ENCODE measurements at regions not wholly inside any gene's neighbourhood (a gene's known extent, or its start where the extent isn't known, plus 50 kb on each side); places are given as distances from the start of the nearest gene placed in this dataset.

- DNase-seq (ENCODE audit: low read depth in 1 of 2, low spot score in 1 of 2): no peak
- no peak for TF ChIP-seq JUND (IDR thresholded peaks at IDR 0.05; ENCODE audit: low read depth)
- in situ Hi-C loops (cut with HindIII; ENCODE audit: low pct_unique_long_range_greater_than_20kb, low sequenced_read_pairs): no loop called here
These were observed 159.1 kb upstream of the USP24 start for GRCh38 chr1:55374216-55374615.

- no peak for TF ChIP-seq JUND (IDR thresholded peaks at IDR 0.05; ENCODE audit: low read depth)
- in situ Hi-C loops (cut with HindIII; ENCODE audit: low pct_unique_long_range_greater_than_20kb, low sequenced_read_pairs): no loop called here
- no peak for DNase-seq (ENCODE audit: low read depth in 1 of 2, low spot score in 1 of 2)
These were observed 154.3 kb upstream of the USP24 start for GRCh38 chr1:55369474-55369873.

GRCh38 chr1:55368698-55369097, 153.5 kb upstream of the USP24 start:
- in situ Hi-C loops (cut with HindIII; ENCODE audit: low pct_unique_long_range_greater_than_20kb, low sequenced_read_pairs): no loop called here
- no peak for TF ChIP-seq JUND (IDR thresholded peaks at IDR 0.05; ENCODE audit: low read depth)
- no peak for DNase-seq (ENCODE audit: low read depth in 1 of 2, low spot score in 1 of 2)

GRCh38 chr1:55367273-55367672, 152.1 kb upstream of the USP24 start:
- DNase-seq (ENCODE audit: low read depth in 1 of 2, low spot score in 1 of 2): no peak
- TF ChIP-seq JUND (IDR thresholded peaks at IDR 0.05; ENCODE audit: low read depth): no peak
- in situ Hi-C loops (cut with HindIII; ENCODE audit: low pct_unique_long_range_greater_than_20kb, low sequenced_read_pairs): no loop called here

GRCh38 chr1:55364216-55364615, 149.1 kb upstream of the USP24 start:
- no peak for DNase-seq (ENCODE audit: low read depth in 1 of 2, low spot score in 1 of 2)
- no peak for TF ChIP-seq JUND (IDR thresholded peaks at IDR 0.05; ENCODE audit: low read depth)
- in situ Hi-C loops (cut with HindIII; ENCODE audit: low pct_unique_long_range_greater_than_20kb, low sequenced_read_pairs): no loop called here

- in situ Hi-C loops (cut with HindIII; ENCODE audit: low pct_unique_long_range_greater_than_20kb, low sequenced_read_pairs): no loop called here
- no peak for DNase-seq (ENCODE audit: low read depth in 1 of 2, low spot score in 1 of 2)
- TF ChIP-seq JUND (IDR thresholded peaks at IDR 0.05; ENCODE audit: low read depth): no peak
These were observed 148.1 kb upstream of the USP24 start for GRCh38 chr1:55363268-55363667.

- TF ChIP-seq JUND (IDR thresholded peaks at IDR 0.05; ENCODE audit: low read depth): no peak
- no peak for DNase-seq (ENCODE audit: low read depth in 1 of 2, low spot score in 1 of 2)
- in situ Hi-C loops (cut with HindIII; ENCODE audit: low pct_unique_long_range_greater_than_20kb, low sequenced_read_pairs): no loop called here
These were observed 147.4 kb upstream of the USP24 start for GRCh38 chr1:55362558-55362957.

- TF ChIP-seq JUND (IDR thresholded peaks at IDR 0.05; ENCODE audit: low read depth): no peak
- no peak for DNase-seq (ENCODE audit: low read depth in 1 of 2, low spot score in 1 of 2)
- in situ Hi-C loops (cut with HindIII; ENCODE audit: low pct_unique_long_range_greater_than_20kb, low sequenced_read_pairs): no loop called here
These were observed 144.4 kb upstream of the USP24 start for GRCh38 chr1:55359611-55360010.

- in situ Hi-C loops (cut with HindIII; ENCODE audit: low pct_unique_long_range_greater_than_20kb, low sequenced_read_pairs): no loop called here
- TF ChIP-seq JUND (IDR thresholded peaks at IDR 0.05; ENCODE audit: low read depth): no peak
These were observed 143.4 kb upstream of the USP24 start for GRCh38 chr1:55358581-55358980.

GRCh38 chr1:55355549-55355948, 140.4 kb upstream of the USP24 start:
- DNase-seq (ENCODE audit: low read depth in 1 of 2, low spot score in 1 of 2): no peak
- in situ Hi-C loops (cut with HindIII; ENCODE audit: low pct_unique_long_range_greater_than_20kb, low sequenced_read_pairs): no loop called here
- no peak for TF ChIP-seq JUND (IDR thresholded peaks at IDR 0.05; ENCODE audit: low read depth)

More at GRCh38 chr1:55358581-55358980, 143.4 kb upstream of the USP24 start:
- no peak for DNase-seq (ENCODE audit: low read depth in 1 of 2, low spot score in 1 of 2)

GRCh38 chr1:55353707-55354620, 138.8 kb upstream of the USP24 start:
- in situ Hi-C loops (cut with HindIII; ENCODE audit: low pct_unique_long_range_greater_than_20kb, low sequenced_read_pairs): no loop called here
- TF ChIP-seq JUND (IDR thresholded peaks at IDR 0.05; ENCODE audit: low read depth): no peak
- DNase-seq (ENCODE audit: low read depth in 1 of 2, low spot score in 1 of 2): no peak

- no peak for DNase-seq (ENCODE audit: low read depth in 1 of 2, low spot score in 1 of 2)
- no peak for TF ChIP-seq JUND (IDR thresholded peaks at IDR 0.05; ENCODE audit: low read depth)
- in situ Hi-C loops (cut with HindIII; ENCODE audit: low pct_unique_long_range_greater_than_20kb, low sequenced_read_pairs): no loop called here
These were observed 137.6 kb upstream of the USP24 start for GRCh38 chr1:55352811-55353180.

- TF ChIP-seq JUND (IDR thresholded peaks at IDR 0.05; ENCODE audit: low read depth): no peak
- in situ Hi-C loops (cut with HindIII; ENCODE audit: low pct_unique_long_range_greater_than_20kb, low sequenced_read_pairs): no loop called here
- no peak for DNase-seq (ENCODE audit: low read depth in 1 of 2, low spot score in 1 of 2)
These were observed 137.1 kb upstream of the USP24 start for GRCh38 chr1:55352080-55352810.
